Fibroblast of peridontal ligament (primary cell): ENCODE measurements at regions not wholly inside any gene's neighbourhood (a gene's known extent, or its start where the extent isn't known, plus 50 kb on each side); places are given as distances from the start of the nearest gene placed in this dataset.
"Not testable (repeated sequence)": the region's sequence is repeated elsewhere in the genome, so short reads cannot be mapped to it uniquely, and the experiment has no call there.

Experiments used
- DNase-seq: peaks from one replicate; pipeline ENCODE4 v3.0.0-alpha.2; 2010; ENCODE audit errors: extremely low read depth

DNA sequence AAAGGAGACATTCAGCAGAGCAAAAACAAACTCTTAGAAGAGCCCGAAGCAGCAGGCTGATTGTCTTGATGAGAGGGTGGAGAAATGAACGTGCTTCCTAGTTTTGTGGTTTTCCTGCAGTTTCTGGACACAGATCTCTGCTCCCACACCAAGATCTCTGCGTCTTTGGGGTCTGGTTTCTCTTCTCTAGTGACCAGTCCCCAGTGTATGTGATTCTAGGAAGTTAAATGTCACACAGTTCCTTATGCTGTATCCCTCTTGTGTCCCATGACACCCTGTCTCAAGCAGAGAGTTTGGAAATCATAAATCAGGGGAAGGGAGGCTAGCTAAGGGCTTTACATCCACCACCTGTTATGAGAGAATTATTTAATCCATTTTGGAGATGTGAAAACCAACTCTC is 55.4 kb upstream of the KLF14 start:
- no peak for DNase-seq

- DNase-seq = no peak
Observed at GRCh38 chr7:130791746-130792145, 57.7 kb upstream of the KLF14 start.

GRCh38 chr7:130793855-130794618 is 60.0 kb upstream of the KLF14 start:
- DNase-seq = peak; percentile 62

DNA sequence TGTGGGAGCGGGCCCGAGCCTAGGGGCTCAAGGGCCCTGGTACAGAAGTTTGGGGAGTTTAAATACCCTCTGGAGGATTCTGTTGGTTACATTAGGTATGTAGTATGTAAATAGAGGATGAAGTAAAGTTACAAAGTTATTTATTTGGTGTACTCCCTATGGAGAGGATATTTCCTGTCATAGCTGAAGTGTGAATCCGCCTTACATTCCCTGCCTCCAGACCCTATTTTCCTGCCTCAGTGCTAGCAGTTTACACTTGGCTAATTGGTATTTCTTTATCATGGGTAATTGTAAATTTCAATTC is 60.6 kb upstream of the KLF14 start:
- DNase-seq = no peak

GRCh38 chr7:130796425-130796824 is 62.4 kb upstream of the KLF14 start:
- DNase-seq = not testable (repeated sequence)

GRCh38 chr7:130803127-130803526 is 69.1 kb upstream of the KLF14 start:
- no peak for DNase-seq

- no peak for DNase-seq
Observed at GRCh38 chr7:130804220-130804619, 70.2 kb upstream of the KLF14 start.

GRCh38 chr7:130812819-130813218 is 78.8 kb upstream of the KLF14 start:
- DNase-seq = not testable (repeated sequence)

GRCh38 chr7:130814778-130815335 is 80.8 kb upstream of the KLF14 start:
- peak; percentile 68 for DNase-seq

GRCh38 chr7:130818056-130818455 is 84.0 kb upstream of the KLF14 start:
- no peak for DNase-seq

DNA sequence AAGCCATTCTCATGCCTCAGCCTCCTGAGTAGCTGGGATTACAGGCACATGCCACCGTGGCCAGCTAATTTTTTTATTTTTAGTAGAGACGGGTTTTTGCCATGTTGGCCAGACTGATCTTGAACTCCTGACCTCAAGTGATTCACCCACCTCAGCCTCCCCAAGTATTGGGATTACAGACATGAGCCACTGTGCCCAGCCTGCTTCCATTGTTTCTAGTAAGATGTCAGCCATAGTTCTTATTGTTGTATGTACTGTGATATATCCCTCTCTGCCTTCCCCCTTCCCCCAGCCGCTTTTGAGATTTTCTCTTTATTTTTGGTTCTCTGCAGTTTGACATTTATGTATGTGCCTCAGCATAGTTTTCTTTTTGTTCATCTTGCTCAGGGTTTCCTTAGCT is 87.9 kb upstream of the KLF14 start:
- no peak for DNase-seq

DNA sequence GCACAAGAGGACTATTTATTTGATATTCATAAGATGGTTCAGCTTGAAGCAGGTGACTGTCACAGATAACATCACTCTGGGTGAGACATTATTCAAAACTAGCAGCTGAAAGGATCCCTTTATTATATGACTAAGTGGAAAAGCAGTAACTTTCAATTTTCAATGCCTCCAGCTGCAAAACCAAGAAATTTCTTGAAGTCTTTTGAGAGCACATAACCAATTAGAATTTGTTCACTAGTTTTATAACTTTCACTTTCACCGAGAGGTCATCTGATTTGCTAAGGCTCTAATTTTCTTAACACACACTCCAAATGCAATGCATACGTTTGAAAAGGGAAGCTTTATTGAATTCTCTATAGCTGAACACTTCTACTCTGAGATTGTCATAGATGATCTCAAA is 88.6 kb upstream of the KLF14 start:
- peak; percentile 64 for DNase-seq

- DNase-seq = no peak
Observed at GRCh38 chr7:130823060-130823459, 89.1 kb upstream of the KLF14 start.

GRCh38 chr7:130825819-130826218 is 91.8 kb upstream of the KLF14 start:
- no peak for DNase-seq

GRCh38 chr7:130829415-130829814 is 95.4 kb upstream of the KLF14 start:
- no peak for DNase-seq

DNA sequence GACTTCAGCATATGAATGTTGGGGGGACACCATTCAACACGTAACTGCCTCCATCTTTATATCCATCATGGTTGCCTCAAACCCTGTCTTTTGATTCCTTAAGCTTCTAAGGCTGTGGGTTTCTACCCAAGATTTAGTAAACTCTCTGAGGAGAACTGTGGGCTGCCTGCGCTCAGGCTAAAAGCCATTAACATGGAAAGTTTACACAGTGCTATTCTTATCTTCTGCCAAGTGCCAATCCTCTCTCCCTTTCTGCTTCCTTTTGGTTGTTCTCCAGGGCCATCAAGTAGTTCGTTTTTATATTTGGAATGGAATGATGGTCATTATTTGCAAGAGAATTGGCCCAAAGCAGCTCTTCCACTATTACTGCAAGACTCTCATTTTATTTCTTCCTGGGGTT is 97.3 kb upstream of the KLF14 start:
- DNase-seq = no peak

DNA sequence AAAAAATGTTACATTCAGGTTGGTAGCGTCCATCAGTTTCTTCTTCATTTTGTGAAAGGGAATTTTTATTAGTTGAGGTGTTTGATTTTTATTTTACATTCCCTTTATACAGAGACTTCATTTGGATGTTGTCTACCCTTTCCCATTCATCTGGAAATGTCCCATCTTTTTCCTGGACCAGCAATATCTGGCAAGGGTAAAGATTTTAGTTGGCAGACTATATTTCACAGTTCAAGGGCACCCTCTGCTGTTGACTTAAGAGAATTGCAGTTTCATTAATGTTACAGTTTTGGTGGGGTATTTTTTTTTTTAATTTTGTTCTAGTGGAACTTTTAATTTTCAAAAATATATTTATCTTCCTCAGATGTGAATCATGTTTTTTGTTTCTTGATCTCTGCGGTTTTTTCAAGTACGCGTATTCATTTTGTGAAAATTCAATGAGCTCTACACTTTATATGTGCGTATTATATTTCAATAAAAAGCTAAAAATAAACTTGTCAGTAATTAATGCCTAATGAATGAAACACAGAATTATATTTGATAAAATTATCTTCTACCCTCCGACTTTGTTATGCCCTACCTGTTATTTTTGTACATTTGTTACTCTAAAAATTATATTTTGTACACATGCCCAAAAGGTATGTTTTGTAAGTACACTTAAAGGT is 97.9 kb upstream of the KLF14 start:
- peak; percentile 82 for DNase-seq

DNA sequence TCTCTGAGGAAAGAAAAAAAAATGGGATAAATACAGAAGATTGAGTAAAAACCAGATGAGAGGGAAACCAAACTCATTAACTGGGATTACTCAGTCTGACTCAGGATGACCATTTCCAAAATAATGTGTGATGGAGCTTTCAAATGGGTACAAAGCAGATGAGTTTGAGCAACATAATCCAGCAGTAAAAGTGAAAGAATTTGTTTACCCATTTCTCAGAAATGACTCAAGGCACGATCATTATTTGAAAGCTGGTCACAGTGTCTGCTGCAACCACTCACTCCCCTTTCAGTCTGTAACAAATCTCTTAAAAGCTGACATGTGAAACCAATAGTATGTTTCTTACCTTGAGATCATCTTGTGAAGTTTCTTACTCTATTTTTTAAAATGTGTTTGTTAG is 104.7 kb upstream of the KLF14 start:
- DNase-seq = peak; percentile 97

DNA sequence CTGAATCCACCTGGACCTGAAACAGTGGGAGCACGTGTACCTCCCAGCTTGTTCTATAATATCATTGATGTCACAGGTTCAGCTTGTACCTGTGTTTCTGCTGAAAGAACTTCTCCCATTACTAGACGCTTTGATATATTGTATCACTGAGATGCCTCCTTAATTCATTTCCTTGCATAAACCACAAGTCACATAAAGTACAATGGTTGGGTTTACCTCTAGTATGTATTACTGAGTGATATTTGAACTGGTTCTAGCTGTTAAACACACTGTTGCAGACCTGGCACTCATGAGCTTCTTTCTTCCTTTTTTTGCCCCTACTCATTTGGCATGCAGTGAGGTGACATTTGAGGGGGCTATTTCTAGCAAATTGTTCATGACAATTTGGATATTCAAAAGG is 106.6 kb upstream of the KLF14 start:
- no peak for DNase-seq

DNA sequence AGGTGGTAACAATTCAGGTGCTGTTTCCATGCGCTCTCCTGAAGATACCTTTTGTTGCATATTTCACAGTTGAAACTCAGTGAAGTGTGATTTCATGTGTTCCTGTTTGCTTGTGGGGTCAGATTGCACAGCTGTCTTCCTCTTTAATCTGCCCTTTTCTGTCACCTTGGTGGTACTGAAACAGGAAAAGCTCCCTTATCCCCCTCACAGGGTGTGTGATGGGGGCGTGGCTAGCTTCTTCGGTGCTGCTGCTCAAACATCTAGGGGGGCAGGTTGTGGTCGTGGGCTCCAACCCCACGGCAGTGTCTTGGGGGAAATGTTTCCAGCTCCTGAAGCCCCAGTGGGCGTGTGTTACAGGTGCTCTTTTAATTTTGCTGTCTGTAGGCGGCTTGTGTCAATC is 107.4 kb upstream of the KLF14 start:
- DNase-seq = no peak

GRCh38 chr7:130843703-130844102 is 109.7 kb upstream of the KLF14 start:
- no peak for DNase-seq

GRCh38 chr7:130844811-130845580 is 111.0 kb upstream of the KLF14 start:
- peak; percentile 46 for DNase-seq
